ENCODE measurements at regions not wholly inside any gene's neighbourhood (a gene's known extent, or its start where the extent isn't known, plus 50 kb on each side); places are given as distances from the start of the nearest gene placed in this dataset.

DNA sequence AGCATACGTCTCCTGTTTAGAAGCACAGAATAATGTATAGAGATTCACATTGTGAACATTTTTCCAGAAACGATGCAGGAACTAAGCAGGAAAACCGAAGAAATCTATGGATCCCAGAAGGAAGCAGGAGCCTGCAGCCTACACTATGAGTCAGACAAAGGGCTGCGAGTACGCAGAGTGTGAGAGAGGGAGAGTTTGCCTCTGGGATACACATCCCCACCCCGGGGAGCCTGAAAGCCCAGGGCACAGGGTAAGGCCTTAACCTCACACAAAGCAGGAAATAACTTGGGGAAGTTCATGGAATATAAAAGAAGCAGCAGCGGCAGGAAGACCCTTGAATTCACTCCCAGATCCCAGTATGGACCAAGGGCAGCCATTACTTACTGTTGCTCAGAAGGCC is 842.1 kb upstream of the MANEA start:
- DNase-seq (ENCODE audit: low read depth, low spot score): no peak
- Histone ChIP-seq H3K4me1 (ENCODE audit: control insufficient read depth, insufficient read depth, low read length) (no peaks in the 10 kb centered on the region), H3K36me3 (ENCODE audit: control insufficient read depth, insufficient read depth, low read length) (no peaks in the 10 kb centered on the region), H3K27ac (ENCODE audit: low read length) (no peak overlapping the region), H3K27me3 (ENCODE audit: control insufficient read depth, insufficient read depth, low read length) (no peaks in the 10 kb centered on the region), H3K9me3 (ENCODE audit: control insufficient read depth, insufficient read depth, low read depth, low read length) (no peaks in the 10 kb centered on the region), H3K4me3 (ENCODE audit: low read depth in 2 of 2, low read length in 2 of 2) (no peak overlapping the region)
- intact Hi-C loops (cut with micrococcal nuclease; ENCODE audit: unreplicated experiment): no loop called here
- no TSS peak for BruUV-seq (replicated peaks)
- POLR2A ChIA-PET: no interaction called here
- no peak for ATAC-seq
- in situ Hi-C loops (cut with HindIII; ENCODE audit: low pct_unique_long_range_greater_than_20kb, low sequenced_read_pairs): no loop called here
- CTCF ChIA-PET: no interaction called here
- TF ChIP-seq POLR2AphosphoS5 (IDR thresholded peaks at IDR 0.05; ENCODE audit: low read depth, low read length) (no peak), SIN3A (IDR thresholded peaks at IDR 0.05; ENCODE audit: borderline replicate concordance, insufficient read depth, low read depth, low read length) (no peak), TCF7L2 (IDR thresholded peaks at IDR 0.05; ENCODE audit: low read depth, low read length) (no peak)
- TF ChIP-seq, protein P1, sequence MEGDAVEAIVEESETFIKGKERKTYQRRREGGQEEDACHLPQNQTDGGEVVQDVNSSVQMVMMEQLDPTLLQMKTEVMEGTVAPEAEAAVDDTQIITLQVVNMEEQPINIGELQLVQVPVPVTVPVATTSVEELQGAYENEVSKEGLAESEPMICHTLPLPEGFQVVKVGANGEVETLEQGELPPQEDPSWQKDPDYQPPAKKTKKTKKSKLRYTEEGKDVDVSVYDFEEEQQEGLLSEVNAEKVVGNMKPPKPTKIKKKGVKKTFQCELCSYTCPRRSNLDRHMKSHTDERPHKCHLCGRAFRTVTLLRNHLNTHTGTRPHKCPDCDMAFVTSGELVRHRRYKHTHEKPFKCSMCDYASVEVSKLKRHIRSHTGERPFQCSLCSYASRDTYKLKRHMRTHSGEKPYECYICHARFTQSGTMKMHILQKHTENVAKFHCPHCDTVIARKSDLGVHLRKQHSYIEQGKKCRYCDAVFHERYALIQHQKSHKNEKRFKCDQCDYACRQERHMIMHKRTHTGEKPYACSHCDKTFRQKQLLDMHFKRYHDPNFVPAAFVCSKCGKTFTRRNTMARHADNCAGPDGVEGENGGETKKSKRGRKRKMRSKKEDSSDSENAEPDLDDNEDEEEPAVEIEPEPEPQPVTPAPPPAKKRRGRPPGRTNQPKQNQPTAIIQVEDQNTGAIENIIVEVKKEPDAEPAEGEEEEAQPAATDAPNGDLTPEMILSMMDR (IDR thresholded peaks at IDR 0.05): no peak
- TF ChIP-seq, protein P2, sequence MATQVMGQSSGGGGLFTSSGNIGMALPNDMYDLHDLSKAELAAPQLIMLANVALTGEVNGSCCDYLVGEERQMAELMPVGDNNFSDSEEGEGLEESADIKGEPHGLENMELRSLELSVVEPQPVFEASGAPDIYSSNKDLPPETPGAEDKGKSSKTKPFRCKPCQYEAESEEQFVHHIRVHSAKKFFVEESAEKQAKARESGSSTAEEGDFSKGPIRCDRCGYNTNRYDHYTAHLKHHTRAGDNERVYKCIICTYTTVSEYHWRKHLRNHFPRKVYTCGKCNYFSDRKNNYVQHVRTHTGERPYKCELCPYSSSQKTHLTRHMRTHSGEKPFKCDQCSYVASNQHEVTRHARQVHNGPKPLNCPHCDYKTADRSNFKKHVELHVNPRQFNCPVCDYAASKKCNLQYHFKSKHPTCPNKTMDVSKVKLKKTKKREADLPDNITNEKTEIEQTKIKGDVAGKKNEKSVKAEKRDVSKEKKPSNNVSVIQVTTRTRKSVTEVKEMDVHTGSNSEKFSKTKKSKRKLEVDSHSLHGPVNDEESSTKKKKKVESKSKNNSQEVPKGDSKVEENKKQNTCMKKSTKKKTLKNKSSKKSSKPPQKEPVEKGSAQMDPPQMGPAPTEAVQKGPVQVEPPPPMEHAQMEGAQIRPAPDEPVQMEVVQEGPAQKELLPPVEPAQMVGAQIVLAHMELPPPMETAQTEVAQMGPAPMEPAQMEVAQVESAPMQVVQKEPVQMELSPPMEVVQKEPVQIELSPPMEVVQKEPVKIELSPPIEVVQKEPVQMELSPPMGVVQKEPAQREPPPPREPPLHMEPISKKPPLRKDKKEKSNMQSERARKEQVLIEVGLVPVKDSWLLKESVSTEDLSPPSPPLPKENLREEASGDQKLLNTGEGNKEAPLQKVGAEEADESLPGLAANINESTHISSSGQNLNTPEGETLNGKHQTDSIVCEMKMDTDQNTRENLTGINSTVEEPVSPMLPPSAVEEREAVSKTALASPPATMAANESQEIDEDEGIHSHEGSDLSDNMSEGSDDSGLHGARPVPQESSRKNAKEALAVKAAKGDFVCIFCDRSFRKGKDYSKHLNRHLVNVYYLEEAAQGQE (IDR thresholded peaks at IDR 0.05; ENCODE audit: insufficient read depth in 1 of 2, low read depth in 2 of 2, low read length in 1 of 2): no peak

DNA sequence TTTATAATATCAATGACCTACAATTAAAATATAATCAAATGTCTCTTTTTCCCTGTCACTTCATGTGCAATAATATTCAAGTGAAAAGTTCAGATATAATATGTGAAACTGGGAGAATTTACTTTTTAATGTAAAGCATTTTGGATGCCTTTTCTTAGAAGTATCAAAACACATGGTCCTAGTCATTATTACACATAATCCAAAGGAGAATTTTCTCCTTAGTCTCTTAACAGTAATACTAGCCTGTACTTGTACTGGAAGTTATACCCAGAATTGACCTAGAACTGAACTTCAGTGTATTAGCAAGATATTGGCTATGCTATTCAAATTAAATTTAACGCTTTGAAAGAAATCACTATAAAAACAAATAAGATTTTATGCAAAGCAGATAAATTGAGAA is 842.6 kb upstream of the MANEA start:
- in situ Hi-C loops (cut with HindIII; ENCODE audit: low pct_unique_long_range_greater_than_20kb, low sequenced_read_pairs): no loop called here
- TF ChIP-seq TCF7L2 (IDR thresholded peaks at IDR 0.05; ENCODE audit: low read depth, low read length) (no peak), SIN3A (IDR thresholded peaks at IDR 0.05; ENCODE audit: borderline replicate concordance, insufficient read depth, low read depth, low read length) (no peak), POLR2AphosphoS5 (IDR thresholded peaks at IDR 0.05; ENCODE audit: low read depth, low read length) (no peak)
- TF ChIP-seq, protein P2 (IDR thresholded peaks at IDR 0.05; ENCODE audit: insufficient read depth in 1 of 2, low read depth in 2 of 2, low read length in 1 of 2): no peak
- TF ChIP-seq, protein P1 (IDR thresholded peaks at IDR 0.05): no peak

More for the DNA sequence above, 842.6 kb upstream of the MANEA start:
- CTCF ChIA-PET: no interaction called here
- H3K9me3 ChIP-seq (ENCODE audit: control insufficient read depth, insufficient read depth, low read depth, low read length): no peaks in the 10 kb centered on the region
- no peaks in the 10 kb centered on the region for H3K36me3 ChIP-seq (ENCODE audit: control insufficient read depth, insufficient read depth, low read length)
- H3K4me3 ChIP-seq (ENCODE audit: low read depth in 2 of 2, low read length in 2 of 2): no peak overlapping the region
- H3K27ac ChIP-seq (ENCODE audit: low read length): no peak overlapping the region
- H3K4me1 ChIP-seq (ENCODE audit: control insufficient read depth, insufficient read depth, low read length): no peaks in the 10 kb centered on the region
- POLR2A ChIA-PET: no interaction called here
- intact Hi-C loops (cut with micrococcal nuclease; ENCODE audit: unreplicated experiment): no loop called here
- no peak for DNase-seq (ENCODE audit: low read depth, low spot score)
- H3K27me3 ChIP-seq (ENCODE audit: control insufficient read depth, insufficient read depth, low read length): no peaks in the 10 kb centered on the region
- BruUV-seq (replicated peaks): no TSS peak
- ATAC-seq: no peak
